ENCODE measurements at regions not wholly inside any gene's neighbourhood (a gene's known extent, or its start where the extent isn't known, plus 50 kb on each side); places are given as distances from the start of the nearest gene placed in this dataset.
"Not testable (repeated sequence)": the region's sequence is repeated elsewhere in the genome, so short reads cannot be mapped to it uniquely, and the experiment has no call there.

DNA sequence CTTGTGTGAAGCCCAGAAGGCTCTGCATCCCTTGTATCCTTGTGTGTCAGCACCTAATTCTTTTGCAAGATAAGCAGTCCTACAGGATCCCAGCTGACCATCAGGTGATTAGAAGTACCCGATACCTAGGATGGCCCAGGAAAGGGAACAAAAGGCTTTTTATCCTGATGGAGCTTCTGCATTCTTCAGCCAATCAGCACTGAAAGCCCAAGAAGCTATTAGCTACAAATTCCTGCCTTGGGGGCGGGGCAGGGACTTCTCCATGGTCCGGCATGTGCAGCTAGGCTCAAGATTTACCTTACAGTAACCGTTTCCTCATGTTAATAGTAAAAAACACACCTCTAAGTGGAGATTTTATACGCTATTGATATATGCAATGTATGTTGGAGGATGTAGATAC, 264.6 kb upstream of the THUMPD2 start:
- DNase-seq (no peak), ATAC-seq (no peak)
- Mint-ChIP-seq H3K4me3 (no peak overlapping the region), H3K27me3 (peaks cover 7% of the 10 kb centered on the region), H3K27ac (no peak overlapping the region), H3K9me3 (no peaks in the 10 kb centered on the region), H3K4me1 (no peaks in the 10 kb centered on the region)

DNA sequence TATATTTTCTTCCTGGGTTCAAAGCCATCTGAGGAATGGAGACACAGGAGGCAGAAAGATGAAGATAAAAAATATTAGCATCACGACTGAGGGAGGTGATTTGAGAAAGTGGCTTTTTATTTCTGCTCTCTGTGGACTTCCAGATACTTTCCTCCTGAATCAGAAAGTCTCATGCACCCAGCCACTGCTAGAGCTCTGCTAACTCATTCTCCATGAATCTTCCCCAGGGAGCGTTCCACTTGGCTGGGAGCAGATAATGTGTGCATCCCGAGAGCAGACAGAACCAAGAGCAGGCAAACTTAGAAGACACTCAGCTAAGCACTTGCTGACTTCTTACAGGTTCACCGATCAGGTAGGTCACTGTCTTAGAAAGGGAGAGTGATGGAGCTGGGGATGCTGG, 264.1 kb upstream of the THUMPD2 start:
- Mint-ChIP-seq H3K4me1 (no peaks in the 10 kb centered on the region), H3K27me3 (peaks cover 7% of the 10 kb centered on the region), H3K4me3 (no peak overlapping the region), H3K27ac (no peak overlapping the region), H3K9me3 (no peaks in the 10 kb centered on the region)
- ATAC-seq = no peak
- DNase-seq = no peak

DNA sequence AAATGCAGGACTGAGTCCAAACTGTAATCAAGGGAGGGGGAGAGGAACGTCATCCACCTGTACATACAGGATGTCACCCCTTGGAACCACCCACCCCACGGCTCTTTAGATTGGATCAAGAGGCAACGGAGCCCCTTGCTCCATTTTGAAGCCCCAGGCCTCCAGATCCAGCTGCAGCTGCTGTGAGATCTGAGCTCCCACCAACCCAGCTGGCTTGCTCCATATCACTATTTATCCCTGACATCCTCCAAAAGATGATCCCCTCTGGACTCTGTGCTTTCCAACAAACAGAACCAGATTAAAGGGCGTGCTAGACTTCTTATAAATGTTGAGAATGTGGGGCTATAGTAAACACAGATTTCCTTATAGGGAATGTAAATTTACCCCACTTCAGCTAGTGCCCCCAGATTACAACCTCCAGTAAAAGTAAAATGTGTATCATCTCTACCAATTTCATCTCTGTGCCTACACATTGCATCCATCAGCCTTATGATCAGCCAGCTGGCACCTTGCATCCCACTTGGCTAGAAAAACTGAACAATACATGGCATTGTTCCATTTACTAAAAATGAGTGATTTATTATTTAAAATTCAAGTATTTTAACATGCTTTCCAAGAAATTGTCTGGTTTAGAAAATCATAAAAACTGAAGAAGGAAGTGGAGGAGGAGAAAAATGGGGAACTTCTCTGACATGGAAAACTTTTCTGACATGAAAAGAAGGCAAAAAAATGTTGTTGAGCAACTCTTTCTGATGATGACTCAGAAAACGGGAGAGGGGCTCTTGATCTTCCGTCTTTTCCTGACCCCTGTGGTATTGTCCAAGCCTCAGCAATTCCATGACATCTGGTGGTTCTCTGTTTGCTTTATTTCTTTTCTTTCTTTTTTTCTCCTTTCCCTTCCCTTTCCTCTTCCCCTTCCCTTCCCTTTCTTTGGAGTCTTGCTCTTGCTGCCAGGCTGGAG, 262.6 kb upstream of the THUMPD2 start:
- DNase-seq (no peak), ATAC-seq (no peak)
- Mint-ChIP-seq H3K9me3 (no peaks in the 10 kb centered on the region), H3K4me1 (no peaks in the 10 kb centered on the region), H3K4me3 (no peak overlapping the region), H3K27ac (no peak overlapping the region), H3K27me3 (peaks cover 7% of the 10 kb centered on the region)

GRCh38 chr2:40039549-40039948, 260.5 kb upstream of the THUMPD2 start:
- no peak for DNase-seq
- Mint-ChIP-seq H3K27ac (no peak overlapping the region), H3K4me3 (no peak overlapping the region), H3K4me1 (no peaks in the 10 kb centered on the region), H3K9me3 (no peaks in the 10 kb centered on the region), H3K27me3 (no peaks in the 10 kb centered on the region)
- ATAC-seq = peak; percentile 83

DNA sequence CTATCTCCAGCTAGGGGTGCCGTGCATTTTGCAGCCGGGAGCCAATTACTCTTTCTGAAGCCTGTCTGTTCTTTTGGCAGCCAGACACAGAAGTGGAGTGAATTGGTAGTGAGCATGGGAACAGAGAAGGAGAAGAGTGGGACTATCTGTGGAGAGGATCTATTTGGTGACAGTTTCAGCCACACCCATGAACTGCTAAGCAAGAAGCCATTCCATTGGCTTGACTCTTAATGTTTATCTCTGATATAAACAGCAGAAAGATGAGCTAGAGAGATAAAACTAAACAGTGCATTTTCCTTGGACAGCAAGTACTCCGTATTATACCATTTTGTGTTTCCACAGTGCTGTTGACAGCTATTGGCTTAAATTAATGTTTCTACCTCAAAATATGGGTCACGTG, 259.6 kb upstream of the THUMPD2 start:
- Mint-ChIP-seq H3K4me3 (no peak overlapping the region), H3K27ac (no peak overlapping the region)

DNA sequence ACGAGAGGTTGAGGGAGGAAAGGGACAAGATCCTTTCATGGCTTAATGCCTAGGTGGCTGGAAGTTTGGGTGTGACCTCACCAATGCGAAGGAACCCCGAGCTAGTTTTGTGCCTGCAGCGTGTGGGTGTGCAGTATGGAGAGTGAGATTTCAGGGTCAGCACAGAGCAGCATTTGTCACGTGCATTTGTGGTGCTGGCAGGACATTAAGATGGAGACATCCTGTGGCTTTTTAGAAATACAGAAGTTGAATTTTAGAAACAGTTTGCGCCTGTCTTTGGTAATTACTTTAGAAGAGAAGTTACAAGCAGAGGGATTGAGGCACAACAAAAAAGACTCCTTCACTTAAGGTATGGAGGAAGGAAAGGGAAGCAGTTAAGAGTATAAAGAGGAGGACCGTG, 258.2 kb upstream of the THUMPD2 start:
- H3K4me1 Mint-ChIP-seq = no peaks in the 10 kb centered on the region
- H3K9me3 Mint-ChIP-seq = no peaks in the 10 kb centered on the region
- ATAC-seq = no peak
- DNase-seq = no peak
- no peaks in the 10 kb centered on the region for H3K27me3 Mint-ChIP-seq
- no peak overlapping the region for H3K27ac Mint-ChIP-seq
- H3K4me3 Mint-ChIP-seq = no peak overlapping the region

More for the DNA sequence above, 259.6 kb upstream of the THUMPD2 start:
- Mint-ChIP-seq H3K27me3 (no peaks in the 10 kb centered on the region), H3K9me3 (no peaks in the 10 kb centered on the region), H3K4me1 (no peaks in the 10 kb centered on the region)
- no peak for ATAC-seq
- no peak for DNase-seq

DNA sequence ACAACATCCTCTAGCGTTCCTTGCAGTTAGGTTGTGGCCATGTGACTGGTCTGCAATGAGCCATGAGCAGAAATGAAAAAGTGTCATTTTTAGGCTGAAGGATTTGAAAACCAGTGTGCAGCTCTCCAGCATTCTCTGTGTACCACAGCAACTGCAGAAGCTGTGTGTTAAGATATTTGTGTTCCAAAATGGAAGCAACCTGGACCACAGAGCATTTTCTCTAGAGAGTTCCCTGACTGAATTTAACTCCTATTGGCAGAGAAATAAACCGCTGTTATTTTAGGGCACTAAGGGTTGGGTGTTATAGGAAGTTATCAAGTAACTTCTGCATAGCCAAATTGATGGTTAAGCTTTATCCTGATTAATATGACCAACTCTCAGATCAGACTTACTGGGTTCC, 257.2 kb upstream of the THUMPD2 start:
- no peak overlapping the region for H3K27ac Mint-ChIP-seq
- no peaks in the 10 kb centered on the region for H3K27me3 Mint-ChIP-seq
- ATAC-seq = no peak

GRCh38 chr2:40034801-40035200, 255.7 kb upstream of the THUMPD2 start:
- Mint-ChIP-seq H3K4me3 (no peak overlapping the region), H3K9me3 (peaks cover 0 to under 1% of the 10 kb centered on the region in 2 donors), H3K4me1 (no peaks in the 10 kb centered on the region), H3K27ac (no peak overlapping the region), H3K27me3 (no peaks in the 10 kb centered on the region)
- ATAC-seq = no peak
- DNase-seq = no peak

More for the DNA sequence above, 257.2 kb upstream of the THUMPD2 start:
- H3K4me1 Mint-ChIP-seq = no peaks in the 10 kb centered on the region
- no peak overlapping the region for H3K4me3 Mint-ChIP-seq
- H3K9me3 Mint-ChIP-seq = no peaks in the 10 kb centered on the region
- DNase-seq = no peak

DNA sequence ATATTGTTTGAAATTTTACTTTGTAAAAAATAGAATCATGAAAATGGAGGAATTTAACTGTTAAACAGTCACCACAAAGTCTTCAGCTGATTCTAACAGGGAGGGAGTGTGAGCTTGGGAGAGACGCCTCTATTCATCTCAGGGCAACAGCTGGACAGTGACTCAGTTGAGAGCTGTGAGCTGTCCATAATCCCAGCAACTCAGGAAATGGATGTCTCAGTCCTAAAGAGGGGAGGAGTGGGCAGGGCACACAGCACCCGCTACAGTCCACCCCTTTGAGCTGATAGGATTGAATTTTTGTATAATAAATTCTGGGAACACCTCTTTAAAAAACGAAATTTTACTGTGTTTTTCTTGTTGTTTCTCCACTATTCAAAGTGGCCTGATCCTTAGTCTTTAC, 255.1 kb upstream of the THUMPD2 start:
- no peak for DNase-seq
- H3K4me1 Mint-ChIP-seq = no peaks in the 10 kb centered on the region
- no peak overlapping the region for H3K4me3 Mint-ChIP-seq
- H3K27ac Mint-ChIP-seq = no peak overlapping the region
- H3K27me3 Mint-ChIP-seq = no peaks in the 10 kb centered on the region
- ATAC-seq = no peak
- peaks cover 0 to 5% of the 10 kb centered on the region in 2 donors for H3K9me3 Mint-ChIP-seq

DNA sequence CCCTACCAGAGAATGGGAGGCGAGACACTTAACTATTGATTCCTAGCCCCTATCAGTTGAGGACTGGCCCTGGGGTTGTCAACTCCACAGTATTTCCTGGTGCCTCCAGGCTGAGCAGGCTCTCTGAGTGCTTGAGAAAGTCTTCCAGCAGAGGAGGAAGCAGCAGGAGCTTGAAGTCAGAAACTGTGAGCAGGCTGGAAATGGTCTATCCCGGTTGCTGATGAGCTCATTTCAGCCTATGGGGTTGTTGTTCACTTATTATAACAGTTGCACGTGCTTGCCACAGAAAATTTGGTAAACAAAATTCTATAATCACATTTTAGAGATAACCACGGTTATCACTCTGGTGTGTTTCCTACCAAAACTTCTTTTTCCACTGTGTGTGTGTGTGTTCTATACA, 254.7 kb upstream of the THUMPD2 start:
- Mint-ChIP-seq H3K27me3 (no peaks in the 10 kb centered on the region), H3K4me3 (no peak overlapping the region), H3K9me3 (peaks cover 0 to 5% of the 10 kb centered on the region in 2 donors), H3K4me1 (no peaks in the 10 kb centered on the region), H3K27ac (peak overlapping the region in 1 of 2 donors; percentile 91)
- ATAC-seq (no peak), DNase-seq (no peak)

DNA sequence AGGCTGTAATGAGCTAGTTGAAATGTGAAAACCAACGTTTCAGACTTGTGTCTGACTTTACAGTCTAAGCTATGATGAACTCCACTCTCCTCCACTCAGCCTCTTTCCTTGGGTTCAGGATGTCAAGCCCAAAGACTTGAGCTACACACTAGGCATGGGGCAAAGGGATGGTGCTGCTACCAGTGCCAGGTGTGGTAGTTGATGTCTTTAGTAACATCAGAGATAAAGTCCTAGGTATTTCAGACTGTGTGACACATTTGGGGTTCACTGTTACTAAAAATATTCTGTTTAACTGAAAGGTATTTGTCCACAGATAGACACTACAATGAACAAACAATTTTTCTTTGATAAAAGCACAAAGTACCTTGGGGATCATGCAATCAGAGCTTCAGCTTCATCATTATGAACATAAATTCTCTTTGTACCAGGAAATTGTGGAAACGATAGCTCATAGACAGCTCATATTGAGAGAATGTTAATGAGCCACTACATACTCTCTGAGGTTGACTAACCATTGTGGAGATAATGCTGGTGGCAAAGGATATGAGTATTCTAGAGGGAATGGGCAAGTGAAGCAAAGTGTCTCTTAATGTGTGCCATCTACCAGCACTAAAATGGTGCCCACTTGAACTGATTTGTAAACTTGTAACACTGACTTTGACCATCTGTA, 253.7 kb upstream of the THUMPD2 start:
- no peaks in the 10 kb centered on the region for H3K27me3 Mint-ChIP-seq
- peak; percentile 93 for ATAC-seq
- H3K4me3 Mint-ChIP-seq = no peak overlapping the region
- H3K4me1 Mint-ChIP-seq = no peaks in the 10 kb centered on the region
- peaks cover 0 to 5% of the 10 kb centered on the region in 2 donors for H3K9me3 Mint-ChIP-seq
- peak overlapping the region in 1 of 2 donors; percentile 79 for H3K27ac Mint-ChIP-seq
- no peak for DNase-seq

GRCh38 chr2:40030456-40030975, 251.5 kb upstream of the THUMPD2 start:
- Mint-ChIP-seq H3K4me3 (no peak overlapping the region), H3K4me1 (no peaks in the 10 kb centered on the region), H3K27me3 (no peaks in the 10 kb centered on the region), H3K27ac (no peak overlapping the region), H3K9me3 (peaks cover 0 to 5% of the 10 kb centered on the region in 2 donors)
- no peak for ATAC-seq
- no peak for DNase-seq

DNA sequence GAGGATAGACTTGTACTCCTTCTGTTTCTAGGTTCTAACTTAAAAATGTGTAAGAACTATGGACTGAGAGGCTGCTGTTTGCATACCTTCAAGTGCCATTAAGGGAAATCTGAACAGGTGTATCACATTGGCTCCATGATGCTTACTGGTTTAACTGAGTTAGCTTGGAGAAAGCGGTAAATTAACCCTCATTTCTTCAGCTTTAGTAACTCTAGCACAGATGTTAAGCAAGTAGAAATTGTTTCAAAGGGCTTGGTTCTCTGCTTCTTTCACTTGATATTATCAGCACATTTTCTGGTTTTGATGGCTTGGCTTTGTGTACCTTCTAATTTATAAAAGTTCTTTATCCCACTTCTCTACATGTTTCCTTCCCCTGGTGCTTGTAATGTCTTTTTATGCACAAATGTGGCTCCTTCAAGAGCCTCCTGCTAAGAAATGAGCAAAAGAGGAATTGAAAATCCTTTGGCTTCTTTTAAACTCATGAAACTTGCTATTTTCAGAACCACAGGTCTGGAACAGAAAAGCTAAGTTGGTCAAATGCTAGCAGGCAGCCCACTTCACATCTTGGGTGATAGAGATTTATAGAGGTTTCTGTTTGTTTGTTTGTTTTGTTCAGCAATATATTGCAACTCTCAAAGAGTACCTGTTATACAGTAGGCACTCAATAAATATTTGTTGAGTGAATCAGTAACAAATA, 249.9 kb upstream of the THUMPD2 start:
- Mint-ChIP-seq H3K4me3 (no peak overlapping the region), H3K9me3 (peaks cover 5 to 8% of the 10 kb centered on the region in 2 donors), H3K27ac (no peak overlapping the region), H3K4me1 (no peaks in the 10 kb centered on the region), H3K27me3 (peaks cover 7% of the 10 kb centered on the region)
- no peak for DNase-seq
- no peak for ATAC-seq

- no peak for ATAC-seq
These were observed 248.9 kb upstream of the THUMPD2 start for GRCh38 chr2:40027968-40028367.

GRCh38 chr2:40025276-40025675, 246.2 kb upstream of the THUMPD2 start:
- not testable (repeated sequence) for DNase-seq, H3K27ac Mint-ChIP-seq, H3K4me3 Mint-ChIP-seq, H3K4me1 Mint-ChIP-seq, H3K27me3 Mint-ChIP-seq, ATAC-seq
- peaks cover 17 to 31% of the 10 kb centered on the region in 2 donors for H3K9me3 Mint-ChIP-seq

More at GRCh38 chr2:40027968-40028367, 248.9 kb upstream of the THUMPD2 start:
- no peak for DNase-seq
- Mint-ChIP-seq H3K9me3 (peaks cover 5 to 8% of the 10 kb centered on the region in 2 donors), H3K4me1 (no peaks in the 10 kb centered on the region), H3K27me3 (peaks cover 7% of the 10 kb centered on the region), H3K4me3 (no peak overlapping the region), H3K27ac (no peak overlapping the region)

Measured in stimulated activated naive CD8-positive, alpha-beta T cell treated with anti-CD3 and anti-CD28 coated beads, Interleukin-15, amount 100 ng/mL, for 72 hours (primary cell).